LNCAP (cell line): ENCODE measurements at regions not wholly inside any gene's neighbourhood (a gene's known extent, or its start where the extent isn't known, plus 50 kb on each side); places are given as distances from the start of the nearest gene placed in this dataset.

ENCODE experiments used
- TF ChIP-seq, protein P1 (sequence below): fragments of 450-650 bp; IDR thresholded peaks from 2 replicates; pipeline ENCODE4 v1.5.1; 2017; ENCODE audit warnings: mild to moderate bottlenecking

DNA sequence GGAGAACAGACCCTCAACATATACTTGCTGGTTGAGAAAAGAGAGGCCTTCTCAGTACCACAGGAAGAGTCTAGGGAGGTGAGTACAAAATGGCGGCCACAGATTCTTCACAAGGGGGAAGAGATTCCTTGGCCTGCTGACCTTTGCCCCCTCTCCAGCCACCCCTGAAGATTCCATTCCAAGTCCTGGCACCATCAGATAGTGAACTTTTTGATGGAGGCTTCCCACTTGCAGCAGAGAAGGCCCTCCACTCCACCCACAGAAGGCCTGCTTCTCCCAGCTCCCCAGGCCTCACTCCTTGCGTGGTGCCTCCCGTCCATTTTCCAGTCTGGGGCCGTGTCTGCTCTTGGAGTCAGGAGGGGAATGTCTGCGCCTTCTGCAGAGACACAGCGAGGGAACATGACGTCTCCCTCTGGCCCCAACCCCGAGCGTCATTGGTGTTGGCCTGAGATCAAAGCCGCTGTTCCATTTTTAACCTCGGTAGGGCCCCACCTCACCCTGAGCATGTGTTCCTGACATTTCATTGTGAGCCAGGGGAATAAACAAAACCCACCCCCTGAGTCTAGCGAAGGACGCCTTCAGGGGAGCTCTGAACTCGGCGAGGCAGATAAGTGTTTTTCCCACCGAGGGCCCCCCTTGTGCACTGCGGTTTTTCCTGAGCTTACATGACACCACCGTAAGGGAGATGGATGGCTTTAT lies 268.7 kb upstream of the TBX3 start:
- TF ChIP-seq, protein P1, sequence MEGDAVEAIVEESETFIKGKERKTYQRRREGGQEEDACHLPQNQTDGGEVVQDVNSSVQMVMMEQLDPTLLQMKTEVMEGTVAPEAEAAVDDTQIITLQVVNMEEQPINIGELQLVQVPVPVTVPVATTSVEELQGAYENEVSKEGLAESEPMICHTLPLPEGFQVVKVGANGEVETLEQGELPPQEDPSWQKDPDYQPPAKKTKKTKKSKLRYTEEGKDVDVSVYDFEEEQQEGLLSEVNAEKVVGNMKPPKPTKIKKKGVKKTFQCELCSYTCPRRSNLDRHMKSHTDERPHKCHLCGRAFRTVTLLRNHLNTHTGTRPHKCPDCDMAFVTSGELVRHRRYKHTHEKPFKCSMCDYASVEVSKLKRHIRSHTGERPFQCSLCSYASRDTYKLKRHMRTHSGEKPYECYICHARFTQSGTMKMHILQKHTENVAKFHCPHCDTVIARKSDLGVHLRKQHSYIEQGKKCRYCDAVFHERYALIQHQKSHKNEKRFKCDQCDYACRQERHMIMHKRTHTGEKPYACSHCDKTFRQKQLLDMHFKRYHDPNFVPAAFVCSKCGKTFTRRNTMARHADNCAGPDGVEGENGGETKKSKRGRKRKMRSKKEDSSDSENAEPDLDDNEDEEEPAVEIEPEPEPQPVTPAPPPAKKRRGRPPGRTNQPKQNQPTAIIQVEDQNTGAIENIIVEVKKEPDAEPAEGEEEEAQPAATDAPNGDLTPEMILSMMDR, result no peak

DNA sequence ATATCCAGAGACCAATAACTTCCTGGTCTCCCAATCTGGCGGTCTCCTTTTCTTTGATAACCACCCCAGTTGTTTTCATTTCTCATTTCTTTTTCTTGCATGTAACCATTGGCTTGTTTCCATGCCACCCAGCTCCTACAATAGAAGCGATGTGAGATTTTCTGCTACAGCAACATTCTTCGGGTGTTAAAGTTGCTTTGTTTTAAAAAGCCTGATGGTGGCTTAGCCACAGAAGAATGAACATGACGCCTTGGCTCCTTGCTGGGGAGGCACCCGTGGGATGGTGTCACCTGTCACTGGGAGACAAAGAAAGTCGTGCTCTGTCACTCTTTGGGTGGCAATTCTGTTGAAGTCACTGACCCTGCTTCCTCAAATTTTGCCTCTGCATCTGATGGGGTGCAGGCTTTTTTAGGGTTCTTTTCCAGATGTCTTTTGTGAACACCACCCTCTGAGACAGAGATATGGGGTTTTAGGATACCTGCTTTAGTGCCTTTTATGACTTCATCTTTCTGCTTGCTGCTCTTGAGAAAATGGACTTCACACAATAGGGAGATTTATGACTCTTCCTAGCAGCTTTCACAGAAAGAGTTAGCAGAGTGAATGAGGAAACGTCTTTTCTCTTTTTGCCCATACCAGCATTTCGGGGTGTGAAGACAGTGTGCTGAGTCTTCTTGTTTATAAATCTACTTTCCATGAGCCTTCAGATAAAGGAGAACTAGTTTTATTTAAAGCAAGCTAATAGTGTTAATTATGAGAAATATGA lies 265.3 kb upstream of the TBX3 start:
- TF ChIP-seq, protein P1, result no peak

DNA sequence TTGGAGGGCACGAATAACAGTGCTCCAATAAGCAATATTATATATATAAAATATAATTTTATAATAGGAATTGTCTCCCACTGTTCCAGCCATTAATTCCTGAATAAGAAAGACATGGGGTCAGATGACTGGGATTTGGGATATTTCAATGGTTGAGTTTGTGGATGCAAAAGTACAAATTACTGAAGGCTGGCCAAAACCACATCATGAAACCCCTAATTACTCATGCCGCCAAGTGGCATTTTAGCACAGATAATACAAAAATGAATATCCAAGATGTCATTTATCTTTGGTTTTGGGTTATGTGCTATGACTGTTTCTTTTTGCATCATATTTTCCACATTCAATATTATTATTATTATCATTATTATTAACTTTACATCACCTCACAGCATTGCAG lies 261.4 kb upstream of the TBX3 start:
- TF ChIP-seq, protein P1, result no peak

- TF ChIP-seq, protein P1, result no peak
Observed at GRCh38 chr12:114944736-114945135, 260.8 kb upstream of the TBX3 start.

- TF ChIP-seq, protein P1, result no peak
Observed at GRCh38 chr12:114943601-114944000, 259.6 kb upstream of the TBX3 start.

- TF ChIP-seq, protein P1, result no peak
Observed at GRCh38 chr12:114938487-114939210, 254.7 kb upstream of the TBX3 start.

- TF ChIP-seq, protein P1, result no peak
Observed at GRCh38 chr12:114936148-114937079, 252.4 kb upstream of the TBX3 start.
